Activated B cell treated with CpG ODN at 0.5 μM for 24 hours (primary cell): ENCODE measurements at regions not wholly inside any gene's neighbourhood (a gene's known extent, or its start where the extent isn't known, plus 50 kb on each side); places are given as distances from the start of the nearest gene placed in this dataset.

ENCODE experiments used
- ATAC-seq: fragments of 200-7000 bp; cut with Tn5 transposase; one replicate; pipeline ENCODE4 v1.10.0; 2021; ENCODE audit warnings: low read depth, mild to moderate bottlenecking, moderate library complexity
- CTCF ChIA-PET: fragments of 350-600 bp; sonication (Branson Sonifier 250); formaldehyde crosslinking; loops from one replicate; lab custom pipeline; 2021; ENCODE audit warnings: antibody characterized with exemption; lab: Charles Lee
- POLR2A ChIA-PET: fragments of 350-600 bp; sonication (Branson Sonifier 250); formaldehyde crosslinking; loops from one replicate; lab custom pipeline; 2021; ENCODE audit warnings: antibody characterized with exemption; lab: Charles Lee
- DNase-seq: peaks from one replicate; pipeline ENCODE4 v3.0.0; 2022
- H3K27ac Mint-ChIP-seq: one replicate; pipeline ENCODE4 v1.8.0; 2020; ENCODE audit warnings: mixed read lengths
- H3K27me3 Mint-ChIP-seq: one replicate; pipeline ENCODE4 v1.8.0; 2021; ENCODE audit warnings: mixed read lengths
- H3K36me3 Mint-ChIP-seq: one replicate; pipeline ENCODE4 v1.8.0; 2021; ENCODE audit warnings: low read depth, mixed read lengths
- H3K4me1 Mint-ChIP-seq: one replicate; pipeline ENCODE4 v1.8.0; 2021; ENCODE audit warnings: mixed read lengths
- H3K4me3 Mint-ChIP-seq: one replicate; pipeline ENCODE4 v1.8.0; 2020; ENCODE audit warnings: mild to moderate bottlenecking, mixed read lengths
- H3K9me3 Mint-ChIP-seq: one replicate; pipeline ENCODE4 v1.8.0; 2020; ENCODE audit warnings: mixed read lengths
- intact Hi-C: fragments of 100-400 bp; cut with micrococcal nuclease; formaldehyde crosslinking; loops from one replicate; pipeline ENCODE4 v1.15.1; 2024
- TF ChIP-seq, protein P1 (sequence below): fragments of 200-600 bp; IDR thresholded peaks from one replicate; pipeline ENCODE4 v1.8.0; 2022; ENCODE audit warnings: antibody characterized with exemption, mild to moderate bottlenecking

DNA sequence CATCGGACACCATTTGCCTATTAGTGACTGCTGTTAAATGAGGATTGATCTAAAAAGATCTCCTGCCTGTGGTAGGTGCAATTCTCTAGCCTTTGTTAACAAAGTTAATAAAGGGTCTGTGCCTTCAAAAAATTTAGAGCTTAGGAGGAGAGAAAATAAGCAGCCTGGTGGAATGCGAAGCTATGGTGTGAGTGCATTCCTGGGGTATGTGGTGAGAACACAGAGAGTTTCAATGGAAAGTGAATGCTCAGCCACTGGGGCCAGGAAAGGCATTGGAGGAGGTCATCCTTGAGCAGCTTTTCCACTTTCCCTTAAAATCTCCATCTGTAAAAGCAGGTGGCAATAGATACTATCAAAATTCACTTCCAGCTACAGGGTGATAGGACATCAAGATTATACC lies 331.2 kb upstream of the LRATD1 start:
- H3K4me1 Mint-ChIP-seq: no peaks in the 10 kb centered on the region
- intact Hi-C loops: no loop called here
- no peaks in the 10 kb centered on the region for H3K9me3 Mint-ChIP-seq
- TF ChIP-seq, protein P1, sequence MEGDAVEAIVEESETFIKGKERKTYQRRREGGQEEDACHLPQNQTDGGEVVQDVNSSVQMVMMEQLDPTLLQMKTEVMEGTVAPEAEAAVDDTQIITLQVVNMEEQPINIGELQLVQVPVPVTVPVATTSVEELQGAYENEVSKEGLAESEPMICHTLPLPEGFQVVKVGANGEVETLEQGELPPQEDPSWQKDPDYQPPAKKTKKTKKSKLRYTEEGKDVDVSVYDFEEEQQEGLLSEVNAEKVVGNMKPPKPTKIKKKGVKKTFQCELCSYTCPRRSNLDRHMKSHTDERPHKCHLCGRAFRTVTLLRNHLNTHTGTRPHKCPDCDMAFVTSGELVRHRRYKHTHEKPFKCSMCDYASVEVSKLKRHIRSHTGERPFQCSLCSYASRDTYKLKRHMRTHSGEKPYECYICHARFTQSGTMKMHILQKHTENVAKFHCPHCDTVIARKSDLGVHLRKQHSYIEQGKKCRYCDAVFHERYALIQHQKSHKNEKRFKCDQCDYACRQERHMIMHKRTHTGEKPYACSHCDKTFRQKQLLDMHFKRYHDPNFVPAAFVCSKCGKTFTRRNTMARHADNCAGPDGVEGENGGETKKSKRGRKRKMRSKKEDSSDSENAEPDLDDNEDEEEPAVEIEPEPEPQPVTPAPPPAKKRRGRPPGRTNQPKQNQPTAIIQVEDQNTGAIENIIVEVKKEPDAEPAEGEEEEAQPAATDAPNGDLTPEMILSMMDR: no peak
- H3K4me3 Mint-ChIP-seq: no peak overlapping the region
- CTCF ChIA-PET: no interaction called here
- DNase-seq: no peak
- POLR2A ChIA-PET: no interaction called here
- H3K27ac Mint-ChIP-seq: no peak overlapping the region
- no peaks in the 10 kb centered on the region for H3K36me3 Mint-ChIP-seq
- ATAC-seq: no peak
- no peaks in the 10 kb centered on the region for H3K27me3 Mint-ChIP-seq

GRCh38 chr2:14303366-14304115 lies 329.0 kb upstream of the LRATD1 start:
- ChIA-PET CTCF (no interaction called here), POLR2A (no interaction called here)
- no peaks in the 10 kb centered on the region for H3K27me3 Mint-ChIP-seq
- DNase-seq: no peak
- no peak overlapping the region for H3K27ac Mint-ChIP-seq
- ATAC-seq: no peak
- no peaks in the 10 kb centered on the region for H3K4me1 Mint-ChIP-seq
- TF ChIP-seq, protein P1: no peak
- no peaks in the 10 kb centered on the region for H3K36me3 Mint-ChIP-seq
- intact Hi-C loops: no loop called here
- no peak overlapping the region for H3K4me3 Mint-ChIP-seq
- H3K9me3 Mint-ChIP-seq: no peaks in the 10 kb centered on the region

GRCh38 chr2:14304326-14304725 lies 328.2 kb upstream of the LRATD1 start:
- H3K4me1 Mint-ChIP-seq: no peaks in the 10 kb centered on the region
- POLR2A ChIA-PET: no interaction called here
- no peaks in the 10 kb centered on the region for H3K27me3 Mint-ChIP-seq
- CTCF ChIA-PET: no interaction called here
- no peaks in the 10 kb centered on the region for H3K36me3 Mint-ChIP-seq
- no peak for ATAC-seq
- intact Hi-C loops: no loop called here
- TF ChIP-seq, protein P1: no peak
- no peaks in the 10 kb centered on the region for H3K9me3 Mint-ChIP-seq
- no peak overlapping the region for H3K27ac Mint-ChIP-seq
- DNase-seq: no peak
- no peak overlapping the region for H3K4me3 Mint-ChIP-seq

- Mint-ChIP-seq H3K4me3 (no peak overlapping the region), H3K36me3 (no peaks in the 10 kb centered on the region), H3K4me1 (no peaks in the 10 kb centered on the region), H3K9me3 (no peaks in the 10 kb centered on the region), H3K27ac (no peak overlapping the region), H3K27me3 (no peaks in the 10 kb centered on the region)
- ATAC-seq (no peak), DNase-seq (no peak)
- TF ChIP-seq, protein P1: no peak
- intact Hi-C loops: no loop called here
- ChIA-PET CTCF (no interaction called here), POLR2A (no interaction called here)
Measured at GRCh38 chr2:14306268-14306861, 326.2 kb upstream of the LRATD1 start.

GRCh38 chr2:14313341-14313740 lies 319.2 kb upstream of the LRATD1 start:
- Mint-ChIP-seq H3K9me3 (no peaks in the 10 kb centered on the region), H3K27me3 (no peaks in the 10 kb centered on the region), H3K27ac (no peak overlapping the region), H3K36me3 (no peaks in the 10 kb centered on the region), H3K4me3 (no peak overlapping the region), H3K4me1 (no peaks in the 10 kb centered on the region)
- intact Hi-C loops: no loop called here
- ATAC-seq: no peak
- TF ChIP-seq, protein P1: no peak
- ChIA-PET POLR2A (no interaction called here), CTCF (no interaction called here)
- DNase-seq: no peak
